NB4 (cell line): ENCODE measurements at regions not wholly inside any gene's neighbourhood (a gene's known extent, or its start where the extent isn't known, plus 50 kb on each side); places are given as distances from the start of the nearest gene placed in this dataset.

Source experiments
- MYC ChIP-seq: IDR thresholded peaks from 2 replicates; pipeline ENCODE4 v1.6.1; 2011; ENCODE audit warnings: low read depth, low read length
- POLR2A ChIP-seq: IDR thresholded peaks from 2 replicates; pipeline ENCODE4 v1.6.1; 2011; ENCODE audit warnings: mild to moderate bottlenecking; ENCODE audit not compliant: insufficient read length; ENCODE audit errors: extremely low read depth
- TF ChIP-seq, protein P1 (sequence below): IDR thresholded peaks from 2 replicates; pipeline ENCODE4 v1.6.1; 2011; ENCODE audit warnings: low read depth, low read length

DNA sequence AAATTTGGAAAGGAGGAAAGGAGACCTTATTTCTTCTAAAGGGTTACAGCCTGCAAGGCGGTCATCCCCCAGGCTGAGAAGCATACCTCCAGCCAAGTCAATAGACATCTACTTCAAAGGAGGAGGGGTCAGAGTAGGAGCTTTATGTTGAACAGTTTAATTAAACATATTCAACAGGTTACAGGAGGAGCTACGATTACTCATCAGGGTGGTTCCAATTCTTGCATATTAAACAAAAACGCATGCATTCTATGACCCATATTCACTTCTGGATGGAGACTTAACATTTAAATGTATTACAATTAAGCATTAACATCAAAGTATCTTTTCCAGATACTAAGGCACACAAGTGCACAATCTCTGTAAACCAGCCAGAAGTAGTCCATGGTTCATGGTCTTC is 1955.0 kb downstream of the PCDH9 start:
- TF ChIP-seq MYC = no peak
- TF ChIP-seq POLR2A = no peak
- TF ChIP-seq, protein P1, sequence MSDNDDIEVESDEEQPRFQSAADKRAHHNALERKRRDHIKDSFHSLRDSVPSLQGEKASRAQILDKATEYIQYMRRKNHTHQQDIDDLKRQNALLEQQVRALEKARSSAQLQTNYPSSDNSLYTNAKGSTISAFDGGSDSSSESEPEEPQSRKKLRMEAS = no peak
